Retina (tissue), 1 donor: ENCODE measurements at regions not wholly inside any gene's neighbourhood (a gene's known extent, or its start where the extent isn't known, plus 50 kb on each side); places are given as distances from the start of the nearest gene placed in this dataset.
A peak's percentile ranks its signal among the peaks of the same experiment; 100 is the strongest.
"Not testable (repeated sequence)": the region's sequence is repeated elsewhere in the genome, so short reads cannot be mapped to it uniquely, and the experiment has no call there.

Experiments used
- DNase-seq: peaks from one replicate; pipeline ENCODE4 v3.0.0-alpha.2; 2016

DNA sequence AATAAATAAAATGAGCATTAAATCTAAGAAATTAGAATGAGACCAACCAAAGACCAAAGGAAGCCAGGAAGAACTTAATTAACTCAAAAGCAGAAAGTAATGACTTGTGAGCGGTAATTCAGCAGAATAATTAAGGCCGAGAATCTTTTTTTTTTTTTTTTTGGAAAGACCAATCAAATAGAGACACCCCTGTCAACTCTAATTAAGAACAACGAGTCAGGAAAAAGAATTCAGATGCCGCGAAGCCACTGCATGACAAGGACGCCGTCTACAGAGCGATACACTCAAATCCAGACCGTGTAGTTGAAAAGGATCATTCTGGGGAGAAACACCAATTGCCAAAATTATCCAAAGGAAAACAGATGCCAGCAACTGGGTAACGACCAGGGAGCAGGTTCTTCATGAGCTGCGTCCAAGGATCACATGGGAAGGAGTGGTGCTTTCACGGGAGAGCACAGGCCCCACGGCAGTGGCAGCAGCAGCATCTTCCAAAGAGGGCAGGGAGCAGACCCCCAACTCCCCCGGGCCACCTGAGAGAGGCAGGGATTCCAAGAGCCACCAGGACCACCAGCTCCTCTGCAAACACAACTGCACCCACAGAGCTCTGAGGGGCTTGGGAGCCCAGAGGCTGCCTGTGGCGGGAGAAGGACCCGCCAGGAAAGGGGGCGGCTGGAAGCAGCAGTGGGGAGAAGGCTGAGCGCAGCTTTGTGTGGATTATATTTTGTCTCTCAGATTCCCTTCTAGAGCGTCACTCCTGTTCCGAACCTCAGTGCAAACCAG is 469.8 kb downstream of the BRD1 start:
- DNase-seq: peak; percentile 88

DNA sequence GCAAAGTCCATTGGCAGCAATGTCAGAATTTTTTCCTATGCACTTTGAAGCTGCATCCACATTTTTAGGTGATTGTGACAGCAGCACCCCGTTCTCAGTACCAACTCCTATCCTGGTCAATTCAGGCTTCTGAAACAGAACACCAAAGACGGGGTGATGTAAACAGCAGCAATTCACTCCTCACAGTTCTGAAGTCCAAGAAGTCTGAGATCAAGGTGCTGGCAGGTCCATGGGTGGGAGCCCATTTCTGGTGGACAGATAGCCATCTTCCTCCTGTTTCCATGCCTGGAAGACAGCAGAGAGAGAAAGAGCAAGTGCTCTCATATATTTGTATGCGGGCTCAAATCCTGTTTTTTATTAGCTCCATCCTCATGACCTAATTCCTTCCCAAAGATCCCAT is 471.2 kb downstream of the BRD1 start:
- no peak for DNase-seq

DNA sequence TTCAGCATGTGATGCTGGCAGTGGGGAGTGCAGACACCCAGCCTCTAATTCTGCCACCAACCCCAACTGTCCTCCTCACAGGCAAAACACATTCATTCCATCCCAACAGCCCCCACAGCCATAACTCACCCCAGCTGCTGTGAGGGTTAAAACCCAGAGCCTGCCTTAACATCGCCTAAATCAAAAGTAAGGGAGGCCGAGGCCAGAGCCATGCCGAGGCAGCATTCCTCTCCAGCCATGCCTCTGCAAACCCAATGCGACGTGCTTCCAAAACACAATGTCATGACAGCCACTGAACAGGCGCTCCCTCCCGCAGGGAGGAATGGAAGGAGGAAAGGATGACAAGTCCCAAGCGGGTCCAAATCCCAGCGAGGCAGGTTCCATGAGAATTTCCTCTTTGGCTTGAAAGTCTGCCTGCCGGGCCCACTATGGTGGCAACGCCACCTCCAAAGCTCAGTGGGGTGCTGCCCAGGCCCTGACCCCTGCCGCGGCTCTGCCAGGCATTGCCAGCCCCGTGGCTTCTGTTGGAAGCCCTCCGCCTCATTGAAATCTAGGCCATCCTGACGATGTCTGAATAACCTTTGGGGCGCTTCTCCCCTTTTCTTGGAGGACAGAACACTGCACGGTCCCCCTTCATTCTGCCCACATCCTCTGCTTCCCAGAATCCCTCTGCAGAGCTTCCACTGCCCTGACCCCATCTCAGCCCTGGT is 472.3 kb downstream of the BRD1 start:
- DNase-seq: no peak

DNA sequence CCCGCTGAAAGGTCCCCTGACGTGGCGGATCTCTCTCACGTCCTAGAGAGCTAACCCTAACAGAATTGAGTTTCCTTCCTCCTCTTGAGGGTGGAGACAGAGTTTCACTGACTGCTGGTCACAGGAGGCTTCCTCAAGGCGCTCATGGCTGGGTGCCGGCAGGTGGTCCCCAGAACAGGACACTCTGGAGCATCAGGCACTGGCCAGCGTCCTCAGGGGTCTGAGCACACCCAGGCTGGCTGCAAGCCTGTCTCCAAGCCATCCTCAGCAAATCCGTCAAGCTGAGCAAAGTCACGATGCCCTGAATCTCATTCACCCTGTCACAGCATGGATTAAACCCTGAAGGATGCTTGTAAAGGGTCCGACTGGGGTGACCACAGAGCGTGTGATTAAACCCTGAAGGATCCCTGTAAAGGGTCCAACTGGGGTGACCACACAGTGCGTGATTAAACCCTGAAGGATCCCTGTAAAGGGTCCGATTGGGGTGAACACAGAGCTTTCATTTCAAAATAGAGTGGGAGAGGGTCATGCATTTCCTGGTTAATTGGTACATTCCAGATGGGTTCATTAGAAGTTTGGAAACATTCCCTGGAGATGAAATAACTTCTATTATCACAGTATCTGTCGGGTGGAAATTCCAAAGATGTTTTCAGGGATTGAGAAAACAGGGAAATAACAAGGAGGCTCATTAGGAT is 473.0 kb downstream of the BRD1 start:
- no peak for DNase-seq

DNA sequence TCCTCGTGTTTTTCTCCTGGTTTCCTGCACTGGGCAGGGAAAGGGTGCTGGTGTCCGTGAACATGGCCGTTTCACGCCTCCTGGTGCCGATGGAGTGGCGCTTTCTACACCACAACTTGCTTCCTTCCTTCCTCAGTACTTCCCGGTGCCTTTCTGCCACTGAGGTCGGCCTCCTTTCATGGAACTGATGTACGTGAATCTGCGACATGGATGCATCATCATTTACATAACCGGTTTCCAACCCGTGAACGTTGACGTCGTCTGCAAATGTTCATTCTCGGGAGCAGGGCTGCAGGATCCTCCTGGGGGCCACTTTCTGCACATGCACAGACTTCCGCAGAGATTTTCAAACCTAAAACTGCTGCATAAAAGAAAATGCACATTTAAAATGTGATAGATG is 474.4 kb downstream of the BRD1 start:
- DNase-seq: no peak

DNA sequence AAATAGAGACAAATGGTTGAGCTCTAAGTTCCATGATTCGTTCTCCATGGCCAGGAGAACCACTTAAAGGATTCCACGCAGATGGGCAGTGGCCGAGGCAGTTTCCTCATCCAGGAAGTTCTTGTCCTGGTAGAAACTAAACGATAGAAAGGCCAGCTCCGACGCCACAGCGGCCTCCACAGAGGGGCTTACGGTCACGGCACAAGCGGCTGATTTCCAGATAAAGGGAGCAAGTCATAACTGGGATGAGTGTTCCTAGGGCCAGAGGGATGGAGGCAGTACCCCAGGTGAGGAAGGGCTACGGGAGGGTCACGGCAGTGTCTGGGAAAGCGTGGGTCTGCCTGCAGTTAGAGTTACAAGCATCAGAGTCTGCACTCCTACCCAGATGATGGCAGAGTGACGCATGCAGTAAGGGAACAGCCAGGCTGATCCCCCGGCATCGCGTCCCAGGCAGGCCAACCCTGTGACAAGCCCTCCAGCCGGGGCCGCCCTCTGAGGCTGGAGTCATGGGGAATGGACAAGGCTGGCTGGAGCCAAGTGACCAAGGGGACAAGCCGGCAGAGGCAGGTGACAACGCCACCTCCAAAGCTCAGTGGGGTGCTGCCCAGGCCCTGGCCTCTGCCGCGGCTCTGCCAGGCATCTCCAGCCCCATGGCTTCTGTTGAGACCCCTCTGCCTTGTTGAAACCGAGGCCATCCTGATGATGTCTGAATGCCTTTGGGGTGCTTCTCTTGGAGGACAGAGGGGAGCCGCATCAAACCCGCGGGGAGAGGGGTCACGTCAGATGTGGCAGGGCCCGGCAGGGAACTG is 475.1 kb downstream of the BRD1 start:
- DNase-seq: no peak

DNA sequence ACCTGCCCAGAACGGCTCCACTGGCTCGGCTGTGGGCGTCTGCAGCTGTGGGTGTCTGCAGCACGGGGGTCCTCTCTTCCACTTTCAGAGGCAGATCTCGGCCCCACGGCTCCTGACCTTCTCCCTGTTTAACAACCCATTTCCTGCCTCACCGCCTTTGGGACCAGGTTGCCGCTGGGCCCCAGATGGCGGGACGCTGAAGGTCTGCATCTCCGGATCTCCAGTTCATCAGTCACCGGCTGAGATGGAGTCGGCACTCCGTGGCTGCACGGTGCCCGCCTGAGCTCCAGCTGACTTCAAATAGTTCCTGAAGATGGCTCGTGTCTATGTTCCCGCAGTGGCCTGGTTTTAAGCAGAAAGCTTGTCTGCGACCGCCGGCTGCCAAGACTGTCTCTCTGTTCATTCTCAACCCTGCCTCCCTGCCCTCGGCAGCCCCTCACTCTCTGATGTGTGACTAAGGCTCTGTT is 475.9 kb downstream of the BRD1 start:
- no peak for DNase-seq

DNA sequence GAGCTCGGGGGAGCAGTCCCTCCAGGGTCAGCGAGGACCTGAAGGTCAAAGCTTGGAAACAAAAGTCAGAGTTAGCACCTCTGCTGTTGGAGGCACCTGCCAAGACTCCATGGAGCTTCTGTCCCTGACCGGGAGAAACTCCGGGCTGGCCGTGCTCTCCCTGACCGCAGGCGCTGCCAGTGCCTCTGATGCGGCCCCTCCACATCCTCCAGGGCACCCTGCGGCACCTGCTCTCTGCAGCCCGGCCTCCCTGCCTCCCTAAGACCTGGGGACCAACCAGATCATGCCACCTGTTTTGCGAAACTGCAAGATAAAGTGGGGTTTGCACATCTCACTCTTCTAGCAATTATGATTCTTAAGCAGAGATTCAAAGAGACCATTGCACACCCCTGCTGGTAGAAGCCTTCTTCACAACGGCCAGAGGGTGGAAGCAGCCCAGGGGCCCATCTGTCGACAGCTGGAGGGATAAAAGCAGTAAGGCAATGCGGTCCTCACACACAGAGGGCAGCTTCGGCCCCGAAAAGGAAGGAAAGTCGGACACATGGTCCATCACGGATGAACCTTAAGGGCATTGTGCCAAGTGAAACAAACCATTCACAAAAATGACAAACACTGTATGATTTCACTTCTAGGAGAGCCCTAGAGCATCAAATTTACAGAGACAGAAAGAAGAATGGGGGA is 477.1 kb downstream of the BRD1 start:
- DNase-seq: no peak

DNA sequence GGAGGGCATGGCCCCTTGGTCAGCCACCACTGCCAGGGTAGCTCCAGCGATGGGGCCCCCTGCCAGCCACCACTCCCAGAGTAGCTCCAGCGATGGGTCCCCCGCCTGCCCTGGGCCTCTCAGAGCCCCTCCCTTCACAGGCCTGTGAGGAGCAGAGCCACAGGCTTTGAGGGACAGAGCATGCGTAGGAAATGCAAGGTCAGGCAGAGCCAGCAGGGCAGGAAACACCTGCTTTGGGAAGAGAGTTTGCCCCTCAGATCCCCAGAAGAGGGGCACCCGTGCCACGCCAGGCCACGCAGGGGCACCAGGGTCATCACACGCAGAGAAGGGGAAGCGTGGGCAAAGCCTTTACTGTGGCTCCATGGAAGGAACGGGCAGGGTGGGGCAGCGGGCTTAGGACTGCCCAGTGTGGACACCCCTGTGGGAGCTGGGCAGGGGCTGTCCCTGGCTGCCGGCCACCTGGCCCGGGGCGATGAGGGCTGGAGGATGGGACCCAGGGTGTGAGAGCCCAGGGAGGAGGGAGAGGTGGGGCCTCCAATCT is 477.8 kb downstream of the BRD1 start:
- no peak for DNase-seq

DNA sequence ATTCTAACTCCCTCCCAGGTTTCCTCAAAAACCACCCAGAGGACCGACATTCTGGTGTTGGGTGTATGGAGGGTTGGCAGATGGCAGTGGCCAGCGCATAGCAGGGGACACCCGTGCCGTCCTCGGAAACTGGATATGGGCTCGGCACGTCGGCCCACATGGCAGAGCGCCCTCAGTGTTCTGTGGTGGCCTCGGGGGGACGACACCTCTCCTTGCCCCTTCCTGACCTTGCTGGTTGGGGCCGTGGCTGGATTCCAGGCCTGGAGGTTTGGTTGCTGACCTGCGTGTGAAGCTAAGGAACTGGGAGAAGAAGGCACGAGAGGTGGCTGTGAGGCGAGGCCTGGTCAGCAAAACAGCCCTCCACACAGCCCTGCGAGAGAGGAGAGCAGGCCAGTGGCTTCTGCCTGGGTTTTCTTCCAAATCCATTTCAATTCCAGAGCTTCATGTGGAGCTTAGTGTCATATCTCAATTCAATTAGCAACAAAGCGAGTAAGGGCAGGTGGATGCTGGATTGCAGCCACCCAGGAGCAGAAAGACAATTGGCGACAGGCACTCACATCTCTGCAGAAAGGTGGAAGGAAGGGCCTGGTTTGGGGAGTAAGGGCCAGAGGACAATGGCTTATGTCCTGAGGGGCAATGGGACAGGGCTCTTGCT is 478.4 kb downstream of the BRD1 start:
- DNase-seq: no peak

DNA sequence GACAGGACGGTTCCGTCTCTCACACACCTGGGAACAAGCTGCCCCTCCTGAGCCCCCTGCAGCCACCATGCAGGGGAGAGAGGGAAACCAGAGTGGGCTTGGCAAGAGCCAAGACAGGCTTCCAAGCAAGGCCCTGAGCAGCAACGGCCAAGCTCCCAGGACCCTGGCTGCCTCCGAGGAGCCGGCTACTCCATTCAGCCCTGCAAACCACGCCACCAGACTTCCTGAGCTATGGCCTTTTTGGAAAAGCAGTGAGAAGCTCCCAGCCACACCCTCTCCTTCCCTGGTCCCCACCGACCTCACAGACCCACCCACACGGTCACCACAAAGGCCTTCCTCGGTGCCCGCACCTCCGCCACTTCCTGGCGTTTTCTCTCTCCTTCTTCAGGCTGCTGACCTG is 479.0 kb downstream of the BRD1 start:
- no peak for DNase-seq

DNA sequence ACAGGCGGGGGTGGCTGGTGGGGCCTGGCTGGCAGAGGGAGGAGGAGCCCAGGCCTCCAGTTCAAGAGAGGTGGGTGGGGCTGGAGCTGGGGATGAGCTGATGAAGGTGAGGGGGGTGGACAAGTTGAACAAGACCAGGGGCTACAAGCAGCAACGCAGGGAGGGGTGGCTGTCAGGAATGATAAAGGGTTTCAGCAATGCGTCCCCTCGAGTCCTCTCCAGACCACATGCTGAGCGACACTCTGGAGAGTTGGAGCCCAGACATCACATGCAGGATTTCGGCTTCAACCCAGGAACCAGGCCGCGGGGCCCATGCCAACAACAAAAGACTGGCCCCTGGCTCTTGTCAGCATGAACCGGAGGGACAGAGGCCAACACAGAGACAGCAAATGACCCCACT is 480.3 kb downstream of the BRD1 start:
- DNase-seq: no peak

DNA sequence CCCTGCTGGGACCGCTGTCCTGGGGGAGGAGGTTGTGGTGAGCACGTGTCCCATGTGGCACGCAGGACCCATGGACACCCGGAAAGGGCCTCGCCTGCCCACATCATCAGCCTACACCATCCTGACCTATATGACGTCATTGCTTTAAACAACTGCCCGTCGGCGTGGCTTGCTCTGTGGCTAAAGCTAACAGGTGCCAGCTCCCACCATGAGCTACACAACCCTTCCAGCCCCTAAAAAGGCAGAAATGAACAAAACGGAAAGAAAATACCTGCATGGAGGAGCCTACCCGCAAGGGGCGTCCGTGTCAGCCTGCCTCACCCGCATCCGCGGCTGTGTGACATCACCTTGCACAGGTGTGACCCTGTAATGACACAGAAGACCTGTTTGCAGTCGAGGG is 481.8 kb downstream of the BRD1 start:
- no peak for DNase-seq

DNA sequence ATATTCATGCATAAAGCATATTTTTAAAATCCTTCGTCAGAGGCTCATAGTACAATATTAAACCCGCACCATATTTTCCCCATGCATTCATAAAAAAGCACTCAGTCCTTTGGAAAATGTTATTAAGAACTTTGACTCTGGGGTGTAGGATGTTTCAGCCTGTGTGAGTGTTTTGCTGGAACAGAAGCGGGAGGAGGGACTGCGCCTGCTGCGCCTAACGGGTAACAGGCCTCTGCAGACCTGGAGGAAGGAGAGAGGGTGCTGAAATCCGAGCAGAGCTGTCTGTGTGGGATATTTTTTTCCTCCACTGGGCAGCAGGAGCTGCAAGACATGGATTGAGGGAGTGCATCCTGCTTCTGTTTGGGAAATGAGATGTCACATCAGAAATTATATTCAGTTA is 483.0 kb downstream of the BRD1 start:
- no peak for DNase-seq

DNA sequence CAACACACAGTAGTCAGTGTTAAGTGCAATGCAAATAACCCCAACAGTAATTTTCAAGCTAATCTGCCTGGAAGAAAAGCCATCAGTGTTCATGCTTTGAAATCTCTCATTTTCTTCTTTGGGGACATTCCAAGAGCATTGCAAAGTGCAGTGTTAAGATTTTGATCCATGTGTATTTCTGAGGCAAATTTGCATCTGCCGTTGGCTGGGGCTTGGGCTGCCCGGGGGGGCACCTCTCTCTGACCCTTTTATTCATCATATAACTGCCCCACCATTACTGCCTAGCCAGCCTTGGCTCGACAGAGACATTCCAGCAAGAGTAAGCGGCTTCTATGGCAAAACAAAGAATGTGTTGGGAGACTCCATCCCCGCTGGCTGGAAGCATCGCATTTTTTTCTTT is 483.5 kb downstream of the BRD1 start:
- peak; percentile 10 for DNase-seq

DNA sequence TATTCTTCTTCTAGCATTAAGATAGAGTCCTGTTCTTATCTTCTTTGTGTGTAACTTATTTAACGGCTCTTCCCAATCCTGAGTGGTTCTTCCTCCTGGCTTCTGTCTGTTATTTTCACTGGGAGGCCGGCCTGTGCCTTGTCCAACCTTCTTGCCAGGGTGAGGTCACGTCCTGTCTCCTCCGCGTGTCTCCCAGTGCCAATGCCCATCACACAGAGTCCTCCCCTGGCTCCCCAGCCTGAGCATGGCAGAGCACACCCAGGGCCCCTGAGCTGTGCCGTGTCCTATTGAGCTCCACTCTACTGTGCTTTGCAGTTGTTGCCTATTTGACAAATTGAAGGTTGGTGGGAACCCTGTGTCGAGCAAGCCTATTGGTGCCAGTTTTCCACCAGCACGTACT is 487.3 kb downstream of the BRD1 start:
- no peak for DNase-seq

DNA sequence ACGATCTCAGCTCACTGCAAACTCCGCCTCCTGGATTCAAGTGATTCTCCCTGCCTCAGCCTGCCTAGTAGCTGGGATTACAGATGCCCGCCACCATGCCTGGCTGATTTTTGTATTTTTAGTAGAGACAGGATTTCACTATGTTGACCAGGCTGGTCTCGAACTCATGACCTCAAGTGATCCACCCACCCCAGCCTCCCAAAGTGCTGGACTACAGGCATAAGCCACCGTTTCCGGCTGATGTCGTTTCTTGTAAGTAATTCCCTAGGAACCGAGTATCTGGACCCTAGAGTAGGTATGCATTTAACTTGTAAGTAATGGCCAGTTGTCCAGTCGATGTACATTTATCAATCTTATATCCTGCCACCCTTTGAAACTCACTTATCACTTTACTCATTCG is 491.2 kb downstream of the BRD1 start:
- DNase-seq: not testable (repeated sequence)

DNA sequence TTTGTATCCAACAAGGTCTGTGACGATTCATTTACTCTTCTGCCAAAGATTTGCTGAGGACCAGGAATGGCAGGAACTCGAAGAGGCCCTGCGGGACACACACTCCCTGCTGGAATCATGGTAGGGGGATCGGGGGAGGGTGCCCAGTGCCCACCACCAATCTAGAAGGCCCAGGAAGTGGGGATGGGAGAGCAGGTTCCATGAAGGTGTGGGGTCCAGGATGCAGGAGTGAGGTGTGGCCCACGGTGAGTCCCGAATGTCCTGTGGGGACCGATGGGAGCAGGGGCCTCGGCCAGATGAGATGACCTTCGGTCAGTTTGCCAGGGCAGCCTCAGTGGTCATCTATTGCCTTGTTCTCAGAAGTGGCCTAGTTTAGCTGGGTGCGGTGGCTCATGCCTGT is 492.7 kb downstream of the BRD1 start:
- no peak for DNase-seq

DNA sequence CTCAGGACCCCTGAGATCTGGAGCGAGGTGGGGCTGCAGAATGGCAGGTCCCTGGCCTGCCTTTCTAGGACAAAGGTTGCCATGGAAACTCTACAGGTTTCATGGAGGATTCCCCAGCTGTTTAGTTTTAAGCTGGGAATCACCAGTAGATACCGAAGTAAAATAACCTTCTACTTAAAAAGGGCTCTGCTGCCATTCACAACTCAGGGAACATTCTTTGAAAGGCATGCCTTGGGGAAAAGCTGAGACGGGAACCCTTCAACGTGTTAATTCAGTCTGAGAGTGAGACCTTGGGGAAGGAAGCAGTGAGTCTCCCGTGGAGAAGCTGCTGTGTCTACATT is 493.3 kb downstream of the BRD1 start:
- DNase-seq: peak; percentile 43

DNA sequence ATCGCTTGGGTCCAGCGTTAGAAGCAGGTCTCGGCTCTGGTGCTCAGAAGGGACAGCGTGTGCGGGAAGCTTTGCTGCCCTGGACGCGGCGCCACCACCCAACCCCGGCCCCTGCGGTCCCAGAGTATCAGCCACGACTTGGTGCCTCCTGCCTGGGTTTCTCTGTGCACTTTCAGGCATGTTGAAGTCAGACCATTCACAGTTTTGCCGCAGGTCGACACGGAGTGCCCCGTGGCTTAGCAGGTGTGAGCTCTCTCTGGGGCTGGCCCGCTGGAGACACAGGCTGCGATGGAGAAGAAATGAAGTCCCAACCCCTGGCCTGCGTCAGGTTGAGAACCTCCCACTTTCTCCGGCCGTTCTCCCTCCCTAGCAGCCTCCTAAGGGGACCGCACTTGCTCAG is 494.5 kb downstream of the BRD1 start:
- no peak for DNase-seq

DNA sequence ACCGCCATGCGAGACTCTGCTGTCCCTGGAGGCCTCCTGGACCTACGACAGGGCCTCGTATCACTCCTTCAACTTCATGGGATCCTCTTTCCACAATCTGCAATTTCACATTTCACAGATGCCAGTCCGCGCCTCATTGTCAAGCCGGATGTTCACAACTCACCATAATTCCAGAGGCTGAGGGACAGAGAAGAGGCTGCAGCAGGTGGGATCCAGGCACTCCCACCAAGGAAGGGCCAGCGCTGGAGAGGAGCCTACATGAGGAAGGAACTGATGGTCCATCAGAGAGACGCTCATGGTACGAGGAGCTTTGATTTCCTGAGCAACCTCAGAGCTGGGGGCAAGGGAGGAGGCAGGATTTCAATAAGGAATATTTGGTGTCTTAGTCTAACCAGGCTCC is 495.0 kb downstream of the BRD1 start:
- no peak for DNase-seq

DNA sequence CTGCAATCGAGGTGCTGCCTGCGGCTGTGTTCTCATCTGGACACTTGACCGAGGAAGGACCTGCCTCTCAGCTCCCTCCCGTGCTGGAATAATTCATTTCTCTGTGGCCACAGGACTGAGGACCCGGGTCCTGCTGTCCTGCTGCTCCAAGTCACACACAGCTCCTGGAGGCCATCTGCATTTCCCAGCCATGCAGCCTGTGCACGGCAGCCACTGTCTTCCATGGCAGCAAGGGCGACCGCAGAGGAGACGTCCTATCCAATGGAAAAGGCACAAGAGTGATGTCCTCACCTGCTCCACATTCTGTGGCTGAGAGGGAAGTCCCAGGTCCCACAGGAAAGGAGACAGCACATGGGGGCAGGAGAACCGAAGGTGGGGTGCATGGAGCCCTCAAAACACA is 495.8 kb downstream of the BRD1 start:
- DNase-seq: no peak
